Spleen (tissue), 7 donors: ENCODE measurements at regions not wholly inside any gene's neighbourhood (a gene's known extent, or its start where the extent isn't known, plus 50 kb on each side); places are given as distances from the start of the nearest gene placed in this dataset.

ENCODE experiments used
- CTCF ChIP-seq, 11 experiments: fragments of 200-600 bp in 7 of 11; fragments of 450-650 bp in 4 of 11; sonication (generic) in 4 of 11; IDR thresholded peaks in 8 of 11; conservative IDR thresholded peaks in 3 of 11; 1 replicate in 7 of 11; 2 replicates in 4 of 11; pipeline versions ENCODE4 v1.4.0 to v1.8.0; 2016 to 2021; ENCODE audit warnings: antibody characterized with exemption in 11 of 11, inconsistent platforms in 4 of 11, mild to moderate bottlenecking in 1 of 11
- POLR2A ChIP-seq, 3 donors: fragments of 450-650 bp; IDR thresholded peaks; one replicate each; pipeline ENCODE4 v1.5.1; 2017; ENCODE audit warnings: antibody characterized with exemption in 3 of 3, mild to moderate bottlenecking in 1 of 3
- POLR2AphosphoS5 ChIP-seq, 3 donors: sonication (generic); formaldehyde crosslinking; IDR thresholded peaks; one replicate each; pipeline ENCODE4 v1.5.1; 2017; ENCODE audit warnings: antibody characterized with exemption in 3 of 3
- donor health status: DM: no; HTN: no; CAD: no; lungs with moderate emphysema.
- donor health status: DM: no; HTN: no; CAD: no.
- donor health status: DM: no; HTN: no; CAD: no.

- TF ChIP-seq CTCF (IDR thresholded peaks at IDR 0.05 in 8 of 11, conservative IDR thresholded peaks at IDR 0.05 in 3 of 11) (no peak), POLR2AphosphoS5 (IDR thresholded peaks at IDR 0.05) (no peak), POLR2A (IDR thresholded peaks at IDR 0.05) (no peak)
These were observed 406.1 kb upstream of the SOX11 start for GRCh38 chr2:5285872-5286769.
